ENCODE measurements at regions not wholly inside any gene's neighbourhood (a gene's known extent, or its start where the extent isn't known, plus 50 kb on each side); places are given as distances from the start of the nearest gene placed in this dataset.
"Not testable (repeated sequence)": the region's sequence is repeated elsewhere in the genome, so short reads cannot be mapped to it uniquely, and the experiment has no call there.

- H3K4me1 Mint-ChIP-seq, result no peaks in the 10 kb centered on the region
- peaks cover 16% of the 10 kb centered on the region for H3K27me3 Mint-ChIP-seq
- ATAC-seq (replicated peaks), result no peak
- H3K4me3 Mint-ChIP-seq, result no peak overlapping the region
- H3K27ac Mint-ChIP-seq, result no peak overlapping the region
- no peaks in the 10 kb centered on the region for H3K36me3 Mint-ChIP-seq (ENCODE audit: low read depth)
- H3K9me3 Mint-ChIP-seq, result no peaks in the 10 kb centered on the region
Measured at GRCh38 chr10:2910656-2911055, 156.7 kb upstream of the PFKP start.

- H3K27me3 Mint-ChIP-seq, result peaks cover 15% of the 10 kb centered on the region
- no peak overlapping the region for H3K4me3 Mint-ChIP-seq
- no peak overlapping the region for H3K27ac Mint-ChIP-seq
- H3K9me3 Mint-ChIP-seq, result no peaks in the 10 kb centered on the region
- no peaks in the 10 kb centered on the region for H3K4me1 Mint-ChIP-seq
- ATAC-seq (replicated peaks), result no peak
- H3K36me3 Mint-ChIP-seq (ENCODE audit: low read depth), result no peaks in the 10 kb centered on the region
Measured at GRCh38 chr10:2909921-2910320, 157.4 kb upstream of the PFKP start.

- Mint-ChIP-seq H3K27ac (no peak overlapping the region), H3K36me3 (ENCODE audit: low read depth) (no peaks in the 10 kb centered on the region), H3K9me3 (no peaks in the 10 kb centered on the region), H3K4me3 (no peak overlapping the region), H3K4me1 (no peaks in the 10 kb centered on the region), H3K27me3 (peaks cover 13% of the 10 kb centered on the region)
- peak; percentile 51 for ATAC-seq (replicated peaks)
Measured at GRCh38 chr10:2908851-2909630, 158.3 kb upstream of the PFKP start.

GRCh38 chr10:2906974-2907373 is 160.4 kb upstream of the PFKP start:
- Mint-ChIP-seq H3K27me3 (peaks cover 17% of the 10 kb centered on the region), H3K9me3 (no peaks in the 10 kb centered on the region), H3K36me3 (ENCODE audit: low read depth) (no peaks in the 10 kb centered on the region), H3K4me1 (no peaks in the 10 kb centered on the region), H3K4me3 (no peak overlapping the region), H3K27ac (no peak overlapping the region)
- ATAC-seq (replicated peaks), result no peak

- no peaks in the 10 kb centered on the region for H3K4me1 Mint-ChIP-seq
- H3K27me3 Mint-ChIP-seq, result peaks cover 22% of the 10 kb centered on the region
- no peak overlapping the region for H3K4me3 Mint-ChIP-seq
- H3K36me3 Mint-ChIP-seq (ENCODE audit: low read depth), result no peaks in the 10 kb centered on the region
- no peak for ATAC-seq (replicated peaks)
- no peak overlapping the region for H3K27ac Mint-ChIP-seq
- no peaks in the 10 kb centered on the region for H3K9me3 Mint-ChIP-seq
Measured at GRCh38 chr10:2905851-2906250, 161.5 kb upstream of the PFKP start.

GRCh38 chr10:2900530-2900929 is 166.8 kb upstream of the PFKP start:
- H3K4me3 Mint-ChIP-seq, result no peak overlapping the region
- no peaks in the 10 kb centered on the region for H3K9me3 Mint-ChIP-seq
- H3K36me3 Mint-ChIP-seq (ENCODE audit: low read depth), result no peaks in the 10 kb centered on the region
- H3K27ac Mint-ChIP-seq, result no peak overlapping the region
- ATAC-seq (replicated peaks), result no peak
- H3K27me3 Mint-ChIP-seq, result peaks cover 26% of the 10 kb centered on the region
- no peaks in the 10 kb centered on the region for H3K4me1 Mint-ChIP-seq

GRCh38 chr10:2899246-2899951 is 167.9 kb upstream of the PFKP start:
- no peak for ATAC-seq (replicated peaks)
- H3K4me3 Mint-ChIP-seq, result no peak overlapping the region
- peaks cover 28% of the 10 kb centered on the region for H3K27me3 Mint-ChIP-seq
- H3K27ac Mint-ChIP-seq, result no peak overlapping the region
- H3K4me1 Mint-ChIP-seq, result no peaks in the 10 kb centered on the region
- no peaks in the 10 kb centered on the region for H3K9me3 Mint-ChIP-seq
- no peaks in the 10 kb centered on the region for H3K36me3 Mint-ChIP-seq (ENCODE audit: low read depth)

- no peaks in the 10 kb centered on the region for H3K36me3 Mint-ChIP-seq (ENCODE audit: low read depth)
- H3K27ac Mint-ChIP-seq, result no peak overlapping the region
- no peak overlapping the region for H3K4me3 Mint-ChIP-seq
- no peaks in the 10 kb centered on the region for H3K4me1 Mint-ChIP-seq
- peaks cover 20% of the 10 kb centered on the region for H3K27me3 Mint-ChIP-seq
- no peak for ATAC-seq (replicated peaks)
- no peaks in the 10 kb centered on the region for H3K9me3 Mint-ChIP-seq
Measured at GRCh38 chr10:2898509-2898860, 168.9 kb upstream of the PFKP start.

- Mint-ChIP-seq H3K4me3 (no peak overlapping the region), H3K36me3 (ENCODE audit: low read depth) (no peaks in the 10 kb centered on the region), H3K27ac (no peak overlapping the region), H3K27me3 (peaks cover 22% of the 10 kb centered on the region), H3K9me3 (no peaks in the 10 kb centered on the region), H3K4me1 (no peaks in the 10 kb centered on the region)
- peak; percentile 87 for ATAC-seq (replicated peaks)
Measured at GRCh38 chr10:2897619-2898508, 169.5 kb upstream of the PFKP start.

- not testable (repeated sequence) for H3K4me3 Mint-ChIP-seq; H3K4me1 Mint-ChIP-seq; H3K36me3 Mint-ChIP-seq (ENCODE audit: low read depth); H3K27ac Mint-ChIP-seq; H3K9me3 Mint-ChIP-seq; ATAC-seq (replicated peaks)
- H3K27me3 Mint-ChIP-seq, result peaks cover 18% of the 10 kb centered on the region
Measured at GRCh38 chr10:2896334-2896733, 171.0 kb upstream of the PFKP start.

- no peak overlapping the region for H3K27ac Mint-ChIP-seq
- no peaks in the 10 kb centered on the region for H3K36me3 Mint-ChIP-seq (ENCODE audit: low read depth)
- H3K27me3 Mint-ChIP-seq, result peaks cover 15% of the 10 kb centered on the region
- no peaks in the 10 kb centered on the region for H3K4me1 Mint-ChIP-seq
- ATAC-seq (replicated peaks), result no peak
- no peaks in the 10 kb centered on the region for H3K9me3 Mint-ChIP-seq
- H3K4me3 Mint-ChIP-seq, result no peak overlapping the region
Measured at GRCh38 chr10:2895594-2896196, 171.7 kb upstream of the PFKP start.

- H3K27ac Mint-ChIP-seq, result no peak overlapping the region
- H3K27me3 Mint-ChIP-seq, result peaks cover 15% of the 10 kb centered on the region
- H3K4me3 Mint-ChIP-seq, result no peak overlapping the region
- no peaks in the 10 kb centered on the region for H3K9me3 Mint-ChIP-seq
- no peaks in the 10 kb centered on the region for H3K36me3 Mint-ChIP-seq (ENCODE audit: low read depth)
- no peaks in the 10 kb centered on the region for H3K4me1 Mint-ChIP-seq
- no peak for ATAC-seq (replicated peaks)
Measured at GRCh38 chr10:2893991-2894390, 173.4 kb upstream of the PFKP start.

GRCh38 chr10:2893158-2893845 is 174.0 kb upstream of the PFKP start:
- H3K9me3 Mint-ChIP-seq, result no peaks in the 10 kb centered on the region
- H3K36me3 Mint-ChIP-seq (ENCODE audit: low read depth), result no peaks in the 10 kb centered on the region
- H3K27me3 Mint-ChIP-seq, result peaks cover 19% of the 10 kb centered on the region
- H3K4me3 Mint-ChIP-seq, result no peak overlapping the region
- no peak overlapping the region for H3K27ac Mint-ChIP-seq
- ATAC-seq (replicated peaks), result no peak
- H3K4me1 Mint-ChIP-seq, result no peaks in the 10 kb centered on the region

- Mint-ChIP-seq H3K9me3 (no peaks in the 10 kb centered on the region), H3K36me3 (ENCODE audit: low read depth) (no peaks in the 10 kb centered on the region), H3K4me3 (no peak overlapping the region), H3K27ac (no peak overlapping the region), H3K4me1 (no peaks in the 10 kb centered on the region), H3K27me3 (peaks cover 19% of the 10 kb centered on the region)
- ATAC-seq (replicated peaks), result no peak
Measured at GRCh38 chr10:2891770-2892124, 175.6 kb upstream of the PFKP start.
